Endothelial cell of umbilical vein (primary cell): ENCODE measurements at regions not wholly inside any gene's neighbourhood (a gene's known extent, or its start where the extent isn't known, plus 50 kb on each side); places are given as distances from the start of the nearest gene placed in this dataset.

Source experiments
- BruUV-seq: library from RNA; stranded (reverse); fragments of 400-500 nt; replicated peaks from 2 replicates; lab custom pipeline; 2021; lab: Mats Ljungman, UMichigan
- CTCF ChIA-PET: fragments of 300-600, 350-600 bp; sonication (Branson Sonifier 250); formaldehyde crosslinking; loops from one replicate; lab custom pipeline; 2021; ENCODE audit warnings: antibody characterized with exemption, inconsistent platforms; lab: Charles Lee
- POLR2A ChIA-PET: fragments of 300-600, 350-600 bp; sonication (Branson Sonifier 250); formaldehyde crosslinking; loops from one replicate; lab custom pipeline; 2021; ENCODE audit warnings: antibody characterized with exemption, inconsistent platforms; lab: Charles Lee
- DNase-seq: peaks from one replicate; pipeline ENCODE4 v3.0.0-alpha.2; 2011; ENCODE audit warnings: low read depth, low spot score
- FAIRE-seq: peaks from 2 replicates; lab custom pipeline; 2011; peaks lifted over from hg19 to GRCh38; lab: Jason Lieb, UNC
- H2AFZ ChIP-seq: 2 replicates; pipeline ENCODE4 v1.6.0; 2012; ENCODE audit warnings: low read depth, low read length, control low read depth, inconsistent platforms
- H3K27ac ChIP-seq: 2 replicates; pipeline ENCODE4 v1.5.1; 2011; ENCODE audit warnings: low read depth, mild to moderate bottlenecking, control low read depth, low read length, moderate library complexity; ENCODE audit not compliant: insufficient read depth
- H3K27me3 ChIP-seq, 2 experiments: 2 replicates each; pipeline versions ENCODE4 v1.6.0 to v1.6.1; 2011; ENCODE audit warnings: low read length in 2 of 2, mixed read lengths in 1 of 2; ENCODE audit not compliant: control insufficient read depth in 2 of 2, insufficient read depth in 2 of 2
- H3K36me3 ChIP-seq, 2 experiments: 2 replicates in 1 of 2; 3 replicates in 1 of 2; pipeline ENCODE4 v1.5.1; 2011; ENCODE audit warnings: low read length in 2 of 2, mild to moderate bottlenecking in 1 of 2, moderate library complexity in 1 of 2; ENCODE audit not compliant: control insufficient read depth in 2 of 2, insufficient read depth in 2 of 2; ENCODE audit errors: extremely low read depth in 1 of 2
- H3K4me1 ChIP-seq: 3 replicates; pipeline ENCODE4 v1.5.1; 2011; ENCODE audit warnings: mild to moderate bottlenecking, low read length; ENCODE audit not compliant: control insufficient read depth, insufficient read depth; ENCODE audit errors: extremely low read depth
- H3K4me2 ChIP-seq: 2 replicates; pipeline ENCODE4 v1.6.1; 2011; ENCODE audit warnings: low read length, control low read depth, mixed read lengths; ENCODE audit not compliant: insufficient read depth
- H3K4me3 ChIP-seq, 3 experiments: fragments of 200-600 bp in 1 of 3; sonication (generic), shearing (Covaris generic) in 1 of 3; replicated peaks in 1 of 3; 2 replicates each; pipeline ENCODE4 v1.5.1; 2011 to 2016; ENCODE audit warnings: control low read depth in 3 of 3, low read length in 3 of 3, mild to moderate bottlenecking in 2 of 3, inconsistent platforms in 1 of 3, low read depth in 1 of 3, moderate library complexity in 1 of 3; ENCODE audit not compliant: insufficient read depth in 1 of 3
- H3K79me2 ChIP-seq: 2 replicates; pipeline ENCODE4 v1.6.0; 2012; ENCODE audit warnings: low read length, inconsistent platforms; ENCODE audit not compliant: control insufficient read depth, insufficient read depth
- H3K9ac ChIP-seq: replicated peaks from 2 replicates; pipeline ENCODE3; 2011; ENCODE audit warnings: low read length, control low read depth; ENCODE audit not compliant: insufficient read depth; ENCODE audit errors: extremely low read depth
- H3K9me1 ChIP-seq: replicated peaks from 3 replicates; pipeline ENCODE4 v1.6.0; 2011; ENCODE audit warnings: mild to moderate bottlenecking, low read length; ENCODE audit not compliant: control insufficient read depth, insufficient read depth; ENCODE audit errors: extremely low read depth
- H3K9me3 ChIP-seq: replicated peaks from 2 replicates; pipeline ENCODE4 v1.5.1; 2012; ENCODE audit warnings: low read length, inconsistent platforms; ENCODE audit not compliant: control insufficient read depth, insufficient read depth
- H4K20me1 ChIP-seq: replicated peaks from 2 replicates; pipeline ENCODE3; 2011; ENCODE audit warnings: mild to moderate bottlenecking, low read length; ENCODE audit not compliant: control insufficient read depth, insufficient read depth; ENCODE audit errors: extremely low read depth
- EZH2 ChIP-seq: IDR thresholded peaks from 2 replicates; pipeline ENCODE4 v1.6.1; 2012; ENCODE audit warnings: borderline replicate concordance, low read depth, mild to moderate bottlenecking, moderate library complexity, low read length, inconsistent platforms; ENCODE audit not compliant: severe bottlenecking
- FOS ChIP-seq: IDR thresholded peaks from 2 replicates; pipeline ENCODE4 v1.6.1; 2011; ENCODE audit warnings: mild to moderate bottlenecking, low read length, moderate library complexity, borderline replicate concordance; ENCODE audit not compliant: insufficient read depth
- GATA2 ChIP-seq: IDR thresholded peaks from 2 replicates; pipeline ENCODE4 v1.7.0; 2011; ENCODE audit warnings: low read depth, mild to moderate bottlenecking, moderate library complexity, mixed read lengths, low read length; ENCODE audit not compliant: insufficient read length, insufficient read depth
- MYC ChIP-seq: IDR thresholded peaks from one replicate; pipeline ENCODE4 v1.6.1; 2011; ENCODE audit warnings: mild to moderate bottlenecking, low read depth, low read length
- POLR2A ChIP-seq: IDR thresholded peaks from 2 replicates; pipeline ENCODE4 v1.6.1; 2012; ENCODE audit warnings: low read depth, mild to moderate bottlenecking, control low read depth, low read length
- POLR2AphosphoS5 ChIP-seq: IDR thresholded peaks from 2 replicates; pipeline ENCODE4 v1.6.1; 2012; ENCODE audit warnings: low read depth, mild to moderate bottlenecking, control low read depth, low read length, moderate library complexity; ENCODE audit not compliant: insufficient read depth
- dilution Hi-C: fragments of 300-500 bp; cut with MboI; formaldehyde crosslinking; loops from one replicate; pipeline ENCODE4 v1.15.0; 2019; ENCODE audit warnings: low sequenced_read_pairs; ENCODE audit not compliant: extremely low pct_ligation_motif_present
- intact Hi-C: fragments of 100-400 bp; cut with micrococcal nuclease; formaldehyde crosslinking; loops from one replicate; pipeline ENCODE4 v1.10.0; 2022
- TF ChIP-seq, protein P1 (sequence below): IDR thresholded peaks from 2 replicates; pipeline ENCODE4 v1.6.1; 2011; ENCODE audit not compliant: insufficient read depth, insufficient read length
- TF ChIP-seq, protein P2 (sequence below), 2 donors: IDR thresholded peaks; 1 replicate in 1 of 2; 2 replicates in 1 of 2; pipeline ENCODE4 v1.5.1; 2011; ENCODE audit warnings: low read length in 2 of 2, mild to moderate bottlenecking in 2 of 2, moderate library complexity in 2 of 2, control low read depth in 1 of 2, inconsistent platforms in 1 of 2, low read depth in 1 of 2; ENCODE audit not compliant: insufficient read depth in 1 of 2; ENCODE audit errors: extremely low read depth in 1 of 2

DNA sequence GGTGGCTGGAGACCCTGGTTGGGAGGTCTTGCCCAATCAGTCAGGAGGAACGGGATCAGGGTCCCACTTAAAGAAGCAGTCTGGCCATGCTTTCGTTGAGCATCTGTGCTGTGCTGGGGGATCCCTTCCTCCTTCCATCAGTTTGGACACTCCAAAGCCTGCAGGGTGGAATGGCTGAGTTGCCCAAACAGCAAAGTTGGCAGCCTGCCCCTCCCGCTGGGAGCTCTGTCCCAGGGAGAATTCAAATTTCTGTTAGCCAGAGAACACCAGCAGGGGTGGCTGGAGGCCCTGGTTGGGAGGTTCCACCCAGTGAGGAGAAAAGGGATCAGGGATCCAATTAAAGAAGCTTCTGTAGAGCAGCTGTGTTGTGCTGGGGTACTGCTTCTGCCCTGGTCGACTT is 96.9 kb upstream of the CTAGE1 start:
- dilution Hi-C loops, result no loop called here
- TF ChIP-seq GATA2 (no peak), POLR2AphosphoS5 (no peak), EZH2 (no peak), POLR2A (no peak), MYC (no peak), FOS (no peak)
- TF ChIP-seq, protein P1, sequence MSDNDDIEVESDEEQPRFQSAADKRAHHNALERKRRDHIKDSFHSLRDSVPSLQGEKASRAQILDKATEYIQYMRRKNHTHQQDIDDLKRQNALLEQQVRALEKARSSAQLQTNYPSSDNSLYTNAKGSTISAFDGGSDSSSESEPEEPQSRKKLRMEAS, result no peak
- TF ChIP-seq, protein P2, sequence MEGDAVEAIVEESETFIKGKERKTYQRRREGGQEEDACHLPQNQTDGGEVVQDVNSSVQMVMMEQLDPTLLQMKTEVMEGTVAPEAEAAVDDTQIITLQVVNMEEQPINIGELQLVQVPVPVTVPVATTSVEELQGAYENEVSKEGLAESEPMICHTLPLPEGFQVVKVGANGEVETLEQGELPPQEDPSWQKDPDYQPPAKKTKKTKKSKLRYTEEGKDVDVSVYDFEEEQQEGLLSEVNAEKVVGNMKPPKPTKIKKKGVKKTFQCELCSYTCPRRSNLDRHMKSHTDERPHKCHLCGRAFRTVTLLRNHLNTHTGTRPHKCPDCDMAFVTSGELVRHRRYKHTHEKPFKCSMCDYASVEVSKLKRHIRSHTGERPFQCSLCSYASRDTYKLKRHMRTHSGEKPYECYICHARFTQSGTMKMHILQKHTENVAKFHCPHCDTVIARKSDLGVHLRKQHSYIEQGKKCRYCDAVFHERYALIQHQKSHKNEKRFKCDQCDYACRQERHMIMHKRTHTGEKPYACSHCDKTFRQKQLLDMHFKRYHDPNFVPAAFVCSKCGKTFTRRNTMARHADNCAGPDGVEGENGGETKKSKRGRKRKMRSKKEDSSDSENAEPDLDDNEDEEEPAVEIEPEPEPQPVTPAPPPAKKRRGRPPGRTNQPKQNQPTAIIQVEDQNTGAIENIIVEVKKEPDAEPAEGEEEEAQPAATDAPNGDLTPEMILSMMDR (IDR thresholded peaks at IDR 0.05; ENCODE audit: extremely low read depth in 1 of 2, insufficient read depth in 1 of 2, low read depth in 1 of 2, low read length in 2 of 2), result no peak
- intact Hi-C loops, result loop anchor here (5.0 kb wide), 1 partner anchor 38 kb away; no protein-coding TSS in a partner anchor
- CTCF ChIA-PET, result no interaction called here
- H3K36me3 ChIP-seq, result no peaks in the 10 kb centered on the region
- H3K9me3 ChIP-seq, result no peaks in the 10 kb centered on the region
- DNase-seq (no peak), FAIRE-seq (no peak)
- no peak overlapping the region for H3K9ac ChIP-seq
- no peak overlapping the region for H3K4me2 ChIP-seq
- H3K4me3 ChIP-seq, result no peak overlapping the region
- H3K79me2 ChIP-seq, result no peaks in the 10 kb centered on the region
- H3K4me1 ChIP-seq, result no peaks in the 10 kb centered on the region
- H4K20me1 ChIP-seq, result no peaks in the 10 kb centered on the region
- no TSS peak for BruUV-seq
- H3K9me1 ChIP-seq, result no peaks in the 10 kb centered on the region
- H3K27me3 ChIP-seq, result no peaks in the 10 kb centered on the region
- H3K27ac ChIP-seq, result no peak overlapping the region
- POLR2A ChIA-PET, result no interaction called here
- H2AFZ ChIP-seq, result no peak overlapping the region
